Tibial nerve (tissue), 4 donors: ENCODE measurements at regions not wholly inside any gene's neighbourhood (a gene's known extent, or its start where the extent isn't known, plus 50 kb on each side); places are given as distances from the start of the nearest gene placed in this dataset.

Experiments used
- EP300 ChIP-seq, 2 donors: sonication (generic); formaldehyde crosslinking; IDR thresholded peaks; one replicate each; pipeline ENCODE4 v1.6.1; 2017; ENCODE audit warnings: antibody characterized with exemption in 2 of 2, mild to moderate bottlenecking in 1 of 2
- POLR2A ChIP-seq, 2 donors: fragments of 450-650 bp; IDR thresholded peaks; one replicate each; pipeline ENCODE4 v1.6.1; 2017; ENCODE audit warnings: antibody characterized with exemption in 2 of 2, mild to moderate bottlenecking in 2 of 2, moderate library complexity in 2 of 2
- TF ChIP-seq, protein P1 (sequence below), 5 experiments: fragments of 200-600 bp in 3 of 5; fragments of 450-650 bp in 2 of 5; sonication (generic) in 3 of 5; IDR thresholded peaks; one replicate each; pipeline ENCODE4 v1.5.1; 2016 to 2019; ENCODE audit warnings: antibody characterized with exemption in 5 of 5, mild to moderate bottlenecking in 3 of 5, moderate library complexity in 2 of 5

DNA sequence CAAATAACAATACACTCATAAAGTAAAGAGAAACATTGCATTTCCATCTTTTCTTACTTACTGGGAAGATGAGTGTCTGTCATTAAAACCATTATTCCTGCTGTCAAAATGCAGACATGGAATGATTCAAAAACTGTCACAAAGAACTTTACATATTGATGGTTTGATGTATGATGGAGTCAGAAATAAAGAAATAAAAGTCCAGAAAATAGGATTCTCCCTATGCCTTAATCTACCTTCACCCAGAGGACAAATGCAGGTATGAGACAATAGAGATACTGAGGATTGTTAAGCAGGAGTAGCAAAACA, 656.1 kb downstream of the TBC1D4 start:
- peak in 1 of 2 donors; percentile 1 for TF ChIP-seq EP300 (IDR thresholded peaks at IDR 0.05)
- TF ChIP-seq, protein P1, sequence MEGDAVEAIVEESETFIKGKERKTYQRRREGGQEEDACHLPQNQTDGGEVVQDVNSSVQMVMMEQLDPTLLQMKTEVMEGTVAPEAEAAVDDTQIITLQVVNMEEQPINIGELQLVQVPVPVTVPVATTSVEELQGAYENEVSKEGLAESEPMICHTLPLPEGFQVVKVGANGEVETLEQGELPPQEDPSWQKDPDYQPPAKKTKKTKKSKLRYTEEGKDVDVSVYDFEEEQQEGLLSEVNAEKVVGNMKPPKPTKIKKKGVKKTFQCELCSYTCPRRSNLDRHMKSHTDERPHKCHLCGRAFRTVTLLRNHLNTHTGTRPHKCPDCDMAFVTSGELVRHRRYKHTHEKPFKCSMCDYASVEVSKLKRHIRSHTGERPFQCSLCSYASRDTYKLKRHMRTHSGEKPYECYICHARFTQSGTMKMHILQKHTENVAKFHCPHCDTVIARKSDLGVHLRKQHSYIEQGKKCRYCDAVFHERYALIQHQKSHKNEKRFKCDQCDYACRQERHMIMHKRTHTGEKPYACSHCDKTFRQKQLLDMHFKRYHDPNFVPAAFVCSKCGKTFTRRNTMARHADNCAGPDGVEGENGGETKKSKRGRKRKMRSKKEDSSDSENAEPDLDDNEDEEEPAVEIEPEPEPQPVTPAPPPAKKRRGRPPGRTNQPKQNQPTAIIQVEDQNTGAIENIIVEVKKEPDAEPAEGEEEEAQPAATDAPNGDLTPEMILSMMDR (IDR thresholded peaks at IDR 0.05) = no peak
- TF ChIP-seq POLR2A (IDR thresholded peaks at IDR 0.05) = no peak
